ENCODE measurements at regions not wholly inside any gene's neighbourhood (a gene's known extent, or its start where the extent isn't known, plus 50 kb on each side); places are given as distances from the start of the nearest gene placed in this dataset.

GRCh38 chr10:47179291-47179647 is 120.7 kb upstream of the GDF10 start:
- BruUV-seq (replicated peaks): no TSS peak
- Histone ChIP-seq H2AFZ (no peak overlapping the region), H3K27me3 (ENCODE audit: insufficient read depth, low read depth) (no peaks in the 10 kb centered on the region), H3K27ac (no peak overlapping the region), H3K4me2 (no peak overlapping the region), H3K9me2 (ENCODE audit: insufficient read depth) (no peaks in the 10 kb centered on the region; the same call in 1 of the 2 replicates), H3K4me3 (no peak overlapping the region), H3K4me1 (replicated peaks; ENCODE audit: insufficient read depth) (no peaks in the 10 kb centered on the region), H3F3A (ENCODE audit: insufficient read depth, low read depth) (peaks cover 13% of the 10 kb centered on the region), H3K79me2 (ENCODE audit: low read depth) (no peaks in the 10 kb centered on the region), H3K36me3 (ENCODE audit: low read depth) (no peaks in the 10 kb centered on the region), H4K20me1 (ENCODE audit: insufficient read depth) (no peaks in the 10 kb centered on the region), H3K9me3 (ENCODE audit: insufficient read depth, low read depth) (no peaks in the 10 kb centered on the region)
- DNase-seq: no peak
- intact Hi-C loops (cut with micrococcal nuclease; ENCODE audit: unreplicated experiment): no loop called here
- TF ChIP-seq EZH2 (IDR thresholded peaks at IDR 0.05; ENCODE audit: low read depth): no peak
- no peak for TF ChIP-seq CTCF (conservative IDR thresholded peaks at IDR 0.05)
- ChIA-PET POLR2A (ENCODE audit: unreplicated experiment) (no interaction called here), CTCF (no interaction called here)

- no peak overlapping the region for H3K4me3 ChIP-seq
- no peaks in the 10 kb centered on the region for H3K9me3 ChIP-seq (ENCODE audit: insufficient read depth, low read depth)
- no peak overlapping the region for H3K27ac ChIP-seq
- H3K79me2 ChIP-seq (ENCODE audit: low read depth): no peaks in the 10 kb centered on the region
- BruUV-seq (replicated peaks): no TSS peak
- H4K20me1 ChIP-seq (ENCODE audit: insufficient read depth): no peaks in the 10 kb centered on the region
- ChIA-PET CTCF (no interaction called here), POLR2A (ENCODE audit: unreplicated experiment) (no interaction called here)
- H3K27me3 ChIP-seq (ENCODE audit: insufficient read depth, low read depth): no peaks in the 10 kb centered on the region
- H3K9me2 ChIP-seq (ENCODE audit: insufficient read depth): no peaks in the 10 kb centered on the region; the same call in 1 of the 2 replicates
- H3K4me2 ChIP-seq: no peak overlapping the region
- no peaks in the 10 kb centered on the region for H3K36me3 ChIP-seq (ENCODE audit: low read depth)
- no peak for DNase-seq
- H3F3A ChIP-seq (ENCODE audit: insufficient read depth, low read depth): peaks cover 13% of the 10 kb centered on the region
- no peaks in the 10 kb centered on the region for H3K4me1 ChIP-seq (replicated peaks; ENCODE audit: insufficient read depth)
- intact Hi-C loops (cut with micrococcal nuclease; ENCODE audit: unreplicated experiment): no loop called here
- TF ChIP-seq CTCF (conservative IDR thresholded peaks at IDR 0.05) (no peak), EZH2 (IDR thresholded peaks at IDR 0.05; ENCODE audit: low read depth) (no peak)
- H2AFZ ChIP-seq: no peak overlapping the region
These were observed 118.7 kb upstream of the GDF10 start for GRCh38 chr10:47181052-47181849.

GRCh38 chr10:47182934-47183703 is 116.9 kb upstream of the GDF10 start:
- H2AFZ ChIP-seq: no peak overlapping the region
- no peak overlapping the region for H3K4me3 ChIP-seq
- intact Hi-C loops (cut with micrococcal nuclease; ENCODE audit: unreplicated experiment): no loop called here
- H3K27ac ChIP-seq: no peak overlapping the region
- no peaks in the 10 kb centered on the region for H4K20me1 ChIP-seq (ENCODE audit: insufficient read depth)
- H3K9me3 ChIP-seq (ENCODE audit: insufficient read depth, low read depth): no peaks in the 10 kb centered on the region
- H3F3A ChIP-seq (ENCODE audit: insufficient read depth, low read depth): peaks cover 13% of the 10 kb centered on the region
- no peak overlapping the region for H3K4me2 ChIP-seq
- TF ChIP-seq CTCF (conservative IDR thresholded peaks at IDR 0.05): no peak
- TF ChIP-seq EZH2 (IDR thresholded peaks at IDR 0.05; ENCODE audit: low read depth): no peak
- no peaks in the 10 kb centered on the region for H3K79me2 ChIP-seq (ENCODE audit: low read depth)
- ChIA-PET POLR2A (ENCODE audit: unreplicated experiment) (no interaction called here), CTCF (no interaction called here)
- no peaks in the 10 kb centered on the region for H3K36me3 ChIP-seq (ENCODE audit: low read depth)
- H3K4me1 ChIP-seq (replicated peaks; ENCODE audit: insufficient read depth): no peaks in the 10 kb centered on the region
- no peak for DNase-seq
- H3K27me3 ChIP-seq (ENCODE audit: insufficient read depth, low read depth): no peaks in the 10 kb centered on the region; the same call in 1 of the 2 replicates
- no peaks in the 10 kb centered on the region; the same call in 1 of the 2 replicates for H3K9me2 ChIP-seq (ENCODE audit: insufficient read depth)
- no TSS peak for BruUV-seq (replicated peaks)
